Neural cell (in vitro differentiated cells): ENCODE measurements at regions not wholly inside any gene's neighbourhood (a gene's known extent, or its start where the extent isn't known, plus 50 kb on each side); places are given as distances from the start of the nearest gene placed in this dataset.

ENCODE experiments used
- H2AFZ ChIP-seq: fragments of 200-600, 300-800 bp; sonication (generic), shearing (Covaris generic); 2 replicates; pipeline ENCODE4 v1.6.0; 2014; ENCODE audit warnings: low read depth, mild to moderate bottlenecking, antibody characterized with exemption, low read length, moderate library complexity
- H3F3A ChIP-seq: fragments of 200-600 bp; shearing (Covaris generic); 2 replicates; pipeline ENCODE4 v1.6.1; 2016; ENCODE audit warnings: mild to moderate bottlenecking, moderate library complexity, mixed read lengths, antibody characterized with exemption, low read length; ENCODE audit not compliant: insufficient read depth, poor library complexity, severe bottlenecking
- H3K27ac ChIP-seq: fragments of 200-600, 300-800 bp; sonication (generic), shearing (Covaris generic); 2 replicates; pipeline ENCODE4 v1.5.1; 2014; ENCODE audit warnings: mild to moderate bottlenecking, low read length, moderate library complexity
- H3K27me3 ChIP-seq: fragments of 300-800, 200-600 bp; sonication (generic), shearing (Covaris generic); 2 replicates; pipeline ENCODE4 v1.6.0; 2014; ENCODE audit warnings: mild to moderate bottlenecking, low read depth, low read length, moderate library complexity; ENCODE audit not compliant: insufficient read depth
- H3K36me3 ChIP-seq: fragments of 300-800, 200-600 bp; sonication (generic), shearing (Covaris generic); 2 replicates; pipeline ENCODE4 v1.5.1; 2014; ENCODE audit warnings: mild to moderate bottlenecking, antibody characterized with exemption, low read length, moderate library complexity; ENCODE audit not compliant: insufficient read depth
- H3K4me2 ChIP-seq: fragments of 300-800, 200-600 bp; sonication (generic), shearing (Covaris generic); 2 replicates; pipeline ENCODE4 v1.6.0; 2014; ENCODE audit warnings: mild to moderate bottlenecking, low read length
- H3K4me3 ChIP-seq: fragments of 300-800, 200-600 bp; sonication (generic), shearing (Covaris generic); 2 replicates; pipeline ENCODE4 v1.5.1; 2014; ENCODE audit warnings: mild to moderate bottlenecking, low read length, moderate library complexity
- H3K79me2 ChIP-seq: fragments of 200-600 bp; shearing (Covaris generic); replicated peaks from 2 replicates; pipeline ENCODE4 v1.6.0; 2014; ENCODE audit warnings: mild to moderate bottlenecking, low read length, moderate library complexity; ENCODE audit not compliant: insufficient read depth
- H3K9ac ChIP-seq: fragments of 300-800, 200-600 bp; sonication (generic), shearing (Covaris generic); 2 replicates; pipeline ENCODE4 v1.6.1; 2016; ENCODE audit warnings: mild to moderate bottlenecking, low read length, mixed read lengths
- H3K9me2 ChIP-seq: fragments of 200-600 bp; shearing (Covaris generic); 2 replicates; pipeline ENCODE4 v1.6.1; 2016; ENCODE audit warnings: mild to moderate bottlenecking, low read length, mixed read lengths; ENCODE audit not compliant: insufficient read depth
- H3K9me3 ChIP-seq: fragments of 200-600, 300-800 bp; sonication (generic), shearing (Covaris generic); 2 replicates; pipeline ENCODE4 v1.6.1; 2016; ENCODE audit warnings: mild to moderate bottlenecking, mixed run types, low read length, moderate library complexity, mixed read lengths
- H4K20me1 ChIP-seq: fragments of 200-600 bp; shearing (Covaris generic); 2 replicates; pipeline ENCODE4 v1.6.1; 2016; ENCODE audit warnings: mild to moderate bottlenecking, mixed run types; ENCODE audit not compliant: insufficient read depth
- EP300 ChIP-seq: fragments of 450-650 bp; conservative IDR thresholded peaks from 2 replicates; pipeline ENCODE4 v1.6.1; 2014; ENCODE audit warnings: antibody characterized with exemption, mild to moderate bottlenecking, moderate library complexity; ENCODE audit not compliant: poor library complexity, severe bottlenecking
- EZH2 ChIP-seq: fragments of 200-600, 300-800 bp; shearing (Covaris generic), sonication (generic); IDR thresholded peaks from 2 replicates; pipeline ENCODE4 v1.6.1; 2014; ENCODE audit warnings: antibody characterized with exemption, low read length, borderline replicate concordance, mild to moderate bottlenecking; ENCODE audit not compliant: insufficient read depth, poor library complexity, severe bottlenecking
- MXI1 ChIP-seq: fragments of 450-650 bp; conservative IDR thresholded peaks from 2 replicates; pipeline ENCODE4 v1.6.1; 2014; ENCODE audit warnings: antibody characterized with exemption, mild to moderate bottlenecking; ENCODE audit not compliant: poor library complexity, severe bottlenecking
- POLR2AphosphoS5 ChIP-seq: IDR thresholded peaks from 2 replicates; pipeline ENCODE4 v1.6.1; 2012
- RAD21 ChIP-seq: fragments of 450-650 bp; conservative IDR thresholded peaks from 2 replicates; pipeline ENCODE4 v1.6.1; 2014; ENCODE audit warnings: antibody characterized with exemption, mild to moderate bottlenecking, moderate library complexity
- SMC3 ChIP-seq: fragments of 450-650 bp; conservative IDR thresholded peaks from 2 replicates; pipeline ENCODE4 v1.6.1; 2014; ENCODE audit warnings: antibody characterized with exemption, mild to moderate bottlenecking, moderate library complexity; ENCODE audit not compliant: poor library complexity
- TAF1 ChIP-seq: IDR thresholded peaks from 2 replicates; pipeline ENCODE4 v1.6.1; 2012; ENCODE audit warnings: low read depth
- TF ChIP-seq, protein P1 (sequence below): fragments of 450-650 bp; IDR thresholded peaks from 2 replicates; pipeline ENCODE4 v1.5.1; 2014; ENCODE audit warnings: antibody characterized with exemption, mild to moderate bottlenecking, moderate library complexity; ENCODE audit not compliant: poor library complexity, severe bottlenecking
- TF ChIP-seq, protein P2 (sequence below): IDR thresholded peaks from 2 replicates; pipeline ENCODE4 v1.6.1; 2012; ENCODE audit warnings: borderline replicate concordance

DNA sequence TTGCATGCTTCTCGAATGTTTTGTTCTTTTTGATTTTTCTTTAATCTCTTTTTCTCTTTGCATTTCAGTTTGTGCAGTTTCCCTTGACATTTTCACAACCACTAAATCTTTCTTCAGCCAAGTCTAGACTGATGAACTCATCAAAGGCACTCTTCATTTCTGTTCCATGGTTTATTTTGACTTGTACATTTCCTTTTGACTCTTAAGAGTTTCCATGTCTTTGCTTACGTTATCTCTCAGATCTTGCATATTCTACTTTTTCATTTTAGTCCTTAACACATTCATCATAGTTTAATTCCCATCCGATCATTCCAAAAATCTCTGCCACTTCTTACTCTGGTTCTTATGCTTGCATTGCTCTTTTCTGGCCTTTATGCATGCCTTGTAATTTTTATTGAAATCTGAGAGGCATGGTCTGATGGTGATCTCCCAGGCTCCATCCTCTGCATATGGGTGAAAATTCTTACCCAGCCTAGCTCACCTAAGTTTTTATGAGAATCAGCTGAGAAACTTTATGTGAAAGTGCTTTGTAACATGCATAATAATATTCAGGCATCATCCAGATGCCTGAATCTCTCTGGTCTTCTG lies 202.8 kb upstream of the IGFBP3 start:
- Histone ChIP-seq H3K9ac (no peak overlapping the region), H3K9me2 (no peaks in the 10 kb centered on the region), H3F3A (no peaks in the 10 kb centered on the region), H3K79me2 (no peaks in the 10 kb centered on the region), H3K9me3 (no peaks in the 10 kb centered on the region), H2AFZ (no peak overlapping the region), H3K36me3 (no peaks in the 10 kb centered on the region), H3K27ac (no peak overlapping the region), H4K20me1 (no peaks in the 10 kb centered on the region), H3K4me2 (no peak overlapping the region), H3K27me3 (no peaks in the 10 kb centered on the region), H3K4me3 (no peak overlapping the region)
- TF ChIP-seq POLR2AphosphoS5, result no peak
- TF ChIP-seq MXI1, result no peak
- TF ChIP-seq, protein P1, sequence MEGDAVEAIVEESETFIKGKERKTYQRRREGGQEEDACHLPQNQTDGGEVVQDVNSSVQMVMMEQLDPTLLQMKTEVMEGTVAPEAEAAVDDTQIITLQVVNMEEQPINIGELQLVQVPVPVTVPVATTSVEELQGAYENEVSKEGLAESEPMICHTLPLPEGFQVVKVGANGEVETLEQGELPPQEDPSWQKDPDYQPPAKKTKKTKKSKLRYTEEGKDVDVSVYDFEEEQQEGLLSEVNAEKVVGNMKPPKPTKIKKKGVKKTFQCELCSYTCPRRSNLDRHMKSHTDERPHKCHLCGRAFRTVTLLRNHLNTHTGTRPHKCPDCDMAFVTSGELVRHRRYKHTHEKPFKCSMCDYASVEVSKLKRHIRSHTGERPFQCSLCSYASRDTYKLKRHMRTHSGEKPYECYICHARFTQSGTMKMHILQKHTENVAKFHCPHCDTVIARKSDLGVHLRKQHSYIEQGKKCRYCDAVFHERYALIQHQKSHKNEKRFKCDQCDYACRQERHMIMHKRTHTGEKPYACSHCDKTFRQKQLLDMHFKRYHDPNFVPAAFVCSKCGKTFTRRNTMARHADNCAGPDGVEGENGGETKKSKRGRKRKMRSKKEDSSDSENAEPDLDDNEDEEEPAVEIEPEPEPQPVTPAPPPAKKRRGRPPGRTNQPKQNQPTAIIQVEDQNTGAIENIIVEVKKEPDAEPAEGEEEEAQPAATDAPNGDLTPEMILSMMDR, result no peak
- no peak for TF ChIP-seq TAF1
- no peak for TF ChIP-seq EZH2
- TF ChIP-seq RAD21, result no peak
- TF ChIP-seq, protein P2, sequence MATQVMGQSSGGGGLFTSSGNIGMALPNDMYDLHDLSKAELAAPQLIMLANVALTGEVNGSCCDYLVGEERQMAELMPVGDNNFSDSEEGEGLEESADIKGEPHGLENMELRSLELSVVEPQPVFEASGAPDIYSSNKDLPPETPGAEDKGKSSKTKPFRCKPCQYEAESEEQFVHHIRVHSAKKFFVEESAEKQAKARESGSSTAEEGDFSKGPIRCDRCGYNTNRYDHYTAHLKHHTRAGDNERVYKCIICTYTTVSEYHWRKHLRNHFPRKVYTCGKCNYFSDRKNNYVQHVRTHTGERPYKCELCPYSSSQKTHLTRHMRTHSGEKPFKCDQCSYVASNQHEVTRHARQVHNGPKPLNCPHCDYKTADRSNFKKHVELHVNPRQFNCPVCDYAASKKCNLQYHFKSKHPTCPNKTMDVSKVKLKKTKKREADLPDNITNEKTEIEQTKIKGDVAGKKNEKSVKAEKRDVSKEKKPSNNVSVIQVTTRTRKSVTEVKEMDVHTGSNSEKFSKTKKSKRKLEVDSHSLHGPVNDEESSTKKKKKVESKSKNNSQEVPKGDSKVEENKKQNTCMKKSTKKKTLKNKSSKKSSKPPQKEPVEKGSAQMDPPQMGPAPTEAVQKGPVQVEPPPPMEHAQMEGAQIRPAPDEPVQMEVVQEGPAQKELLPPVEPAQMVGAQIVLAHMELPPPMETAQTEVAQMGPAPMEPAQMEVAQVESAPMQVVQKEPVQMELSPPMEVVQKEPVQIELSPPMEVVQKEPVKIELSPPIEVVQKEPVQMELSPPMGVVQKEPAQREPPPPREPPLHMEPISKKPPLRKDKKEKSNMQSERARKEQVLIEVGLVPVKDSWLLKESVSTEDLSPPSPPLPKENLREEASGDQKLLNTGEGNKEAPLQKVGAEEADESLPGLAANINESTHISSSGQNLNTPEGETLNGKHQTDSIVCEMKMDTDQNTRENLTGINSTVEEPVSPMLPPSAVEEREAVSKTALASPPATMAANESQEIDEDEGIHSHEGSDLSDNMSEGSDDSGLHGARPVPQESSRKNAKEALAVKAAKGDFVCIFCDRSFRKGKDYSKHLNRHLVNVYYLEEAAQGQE, result no peak
- no peak for TF ChIP-seq SMC3
- TF ChIP-seq EP300, result no peak

DNA sequence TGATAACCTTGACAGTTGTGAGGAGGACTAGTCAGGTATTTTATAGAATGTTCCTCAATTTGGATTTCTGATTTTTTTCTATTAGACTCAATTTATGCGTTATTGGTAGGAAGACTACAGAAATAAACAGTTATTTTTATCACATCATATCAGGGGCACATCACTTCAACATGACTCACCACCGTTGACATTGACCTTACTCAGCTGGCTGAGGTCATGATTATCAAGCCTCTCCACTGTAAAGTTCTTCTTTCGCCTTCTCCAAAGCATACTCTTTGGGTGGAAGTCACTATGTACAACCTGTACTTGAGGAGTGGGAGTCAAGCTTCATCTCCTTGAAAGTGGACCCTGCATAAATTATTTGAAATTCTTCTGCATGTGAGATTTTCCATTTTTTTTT lies 194.3 kb upstream of the IGFBP3 start:
- Histone ChIP-seq H3K4me2 (no peak overlapping the region), H3F3A (no peaks in the 10 kb centered on the region), H2AFZ (no peak overlapping the region), H3K79me2 (no peaks in the 10 kb centered on the region), H3K27me3 (no peaks in the 10 kb centered on the region), H3K4me3 (no peak overlapping the region), H4K20me1 (no peaks in the 10 kb centered on the region), H3K9me2 (no peaks in the 10 kb centered on the region), H3K9ac (no peak overlapping the region), H3K36me3 (no peaks in the 10 kb centered on the region), H3K9me3 (no peaks in the 10 kb centered on the region), H3K27ac (no peak overlapping the region)
- TF ChIP-seq MXI1, result no peak
- no peak for TF ChIP-seq SMC3
- TF ChIP-seq RAD21, result no peak

DNA sequence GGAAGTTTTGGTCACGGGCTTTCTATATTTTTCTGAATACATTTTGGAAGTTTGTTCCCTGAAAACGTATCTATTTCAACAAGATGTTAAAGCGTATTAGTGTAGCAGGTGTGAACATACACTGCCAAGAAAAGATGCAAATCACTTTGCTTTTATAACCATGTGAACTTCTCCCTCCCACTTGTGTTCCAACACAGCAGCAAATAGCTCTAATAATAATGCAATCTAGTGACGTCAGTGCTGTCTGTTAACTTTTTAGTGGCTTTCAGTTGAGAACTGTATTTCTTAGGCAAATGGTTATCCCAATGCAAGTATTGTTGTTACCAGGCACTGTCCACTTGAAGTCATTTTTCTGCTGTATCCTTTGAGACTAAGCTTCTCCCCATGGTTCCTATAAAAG lies 188.4 kb upstream of the IGFBP3 start:
- no peaks in the 10 kb centered on the region for H3K79me2 ChIP-seq
- TF ChIP-seq MXI1 (no peak), EZH2 (no peak), TAF1 (no peak), SMC3 (no peak), RAD21 (no peak), EP300 (no peak), POLR2AphosphoS5 (no peak)
- TF ChIP-seq, protein P2, result no peak
- TF ChIP-seq, protein P1, result no peak
- H3K27me3 ChIP-seq, result no peaks in the 10 kb centered on the region
- H3F3A ChIP-seq, result no peaks in the 10 kb centered on the region
- H3K9ac ChIP-seq, result no peak overlapping the region
- no peak overlapping the region for H2AFZ ChIP-seq
- no peaks in the 10 kb centered on the region for H3K9me2 ChIP-seq
- H3K36me3 ChIP-seq, result no peaks in the 10 kb centered on the region
- H3K27ac ChIP-seq, result no peak overlapping the region
- no peaks in the 10 kb centered on the region for H3K9me3 ChIP-seq
- H3K4me3 ChIP-seq, result no peak overlapping the region
- H4K20me1 ChIP-seq, result no peaks in the 10 kb centered on the region
- H3K4me2 ChIP-seq, result no peak overlapping the region
